ENCODE measurements at regions not wholly inside any gene's neighbourhood (a gene's known extent, or its start where the extent isn't known, plus 50 kb on each side); places are given as distances from the start of the nearest gene placed in this dataset.
"Not testable (repeated sequence)": the region's sequence is repeated elsewhere in the genome, so short reads cannot be mapped to it uniquely, and the experiment has no call there.

GRCh38 chr2:186348200-186348599 lies 137.9 kb upstream of the ZC3H15 start:
- no peak for TF ChIP-seq CTCF (IDR thresholded peaks at IDR 0.05)
- H3K4me3 Mint-ChIP-seq (ENCODE audit: unreplicated experiment): no peak overlapping the region
- DNase-seq (ENCODE audit: extremely low spot score, unreplicated experiment): no peak
- no peak overlapping the region for H3K27ac Mint-ChIP-seq (ENCODE audit: unreplicated experiment)
- peaks cover 2% of the 10 kb centered on the region for H3K36me3 Mint-ChIP-seq (ENCODE audit: unreplicated experiment)
- H3K4me1 Mint-ChIP-seq (ENCODE audit: unreplicated experiment): peaks cover 7% of the 10 kb centered on the region
- no peaks in the 10 kb centered on the region for H3K9me3 Mint-ChIP-seq (ENCODE audit: unreplicated experiment)
- no peaks in the 10 kb centered on the region for H3K27me3 Mint-ChIP-seq (ENCODE audit: unreplicated experiment)

GRCh38 chr2:186349508-186349907 lies 136.6 kb upstream of the ZC3H15 start:
- H3K27ac Mint-ChIP-seq (ENCODE audit: unreplicated experiment): no peak overlapping the region
- DNase-seq (ENCODE audit: extremely low spot score, unreplicated experiment): no peak

GRCh38 chr2:186354160-186354559 lies 131.9 kb upstream of the ZC3H15 start:
- H3K27me3 Mint-ChIP-seq (ENCODE audit: unreplicated experiment): not testable (repeated sequence)

More at GRCh38 chr2:186349508-186349907, 136.6 kb upstream of the ZC3H15 start:
- Mint-ChIP-seq H3K9me3 (ENCODE audit: unreplicated experiment) (peaks cover 7% of the 10 kb centered on the region), H3K27me3 (ENCODE audit: unreplicated experiment) (no peaks in the 10 kb centered on the region), H3K36me3 (ENCODE audit: unreplicated experiment) (peaks cover 2% of the 10 kb centered on the region), H3K4me3 (ENCODE audit: unreplicated experiment) (no peak overlapping the region), H3K4me1 (ENCODE audit: unreplicated experiment) (peaks cover 7% of the 10 kb centered on the region)
- no peak for TF ChIP-seq CTCF (IDR thresholded peaks at IDR 0.05)

GRCh38 chr2:186365406-186365805 lies 120.7 kb upstream of the ZC3H15 start:
- Mint-ChIP-seq H3K36me3 (ENCODE audit: unreplicated experiment) (no peaks in the 10 kb centered on the region), H3K27ac (ENCODE audit: unreplicated experiment) (no peak overlapping the region), H3K4me3 (ENCODE audit: unreplicated experiment) (no peak overlapping the region), H3K9me3 (ENCODE audit: unreplicated experiment) (peaks cover 10% of the 10 kb centered on the region), H3K4me1 (ENCODE audit: unreplicated experiment) (no peaks in the 10 kb centered on the region), H3K27me3 (ENCODE audit: unreplicated experiment) (no peaks in the 10 kb centered on the region)
- no peak for DNase-seq (ENCODE audit: extremely low spot score, unreplicated experiment)
- no peak for TF ChIP-seq CTCF (IDR thresholded peaks at IDR 0.05)

More at GRCh38 chr2:186354160-186354559, 131.9 kb upstream of the ZC3H15 start:
- not testable (repeated sequence) for H3K27ac Mint-ChIP-seq (ENCODE audit: unreplicated experiment); DNase-seq (ENCODE audit: extremely low spot score, unreplicated experiment); H3K9me3 Mint-ChIP-seq (ENCODE audit: unreplicated experiment); H3K4me3 Mint-ChIP-seq (ENCODE audit: unreplicated experiment); H3K4me1 Mint-ChIP-seq (ENCODE audit: unreplicated experiment); H3K36me3 Mint-ChIP-seq (ENCODE audit: unreplicated experiment)

GRCh38 chr2:186379052-186379451 lies 107.0 kb upstream of the ZC3H15 start:
- Mint-ChIP-seq H3K36me3 (ENCODE audit: unreplicated experiment) (peaks cover 4% of the 10 kb centered on the region), H3K9me3 (ENCODE audit: unreplicated experiment) (peaks cover 4% of the 10 kb centered on the region), H3K4me1 (ENCODE audit: unreplicated experiment) (no peaks in the 10 kb centered on the region), H3K27ac (ENCODE audit: unreplicated experiment) (no peak overlapping the region), H3K27me3 (ENCODE audit: unreplicated experiment) (no peaks in the 10 kb centered on the region), H3K4me3 (ENCODE audit: unreplicated experiment) (no peak overlapping the region)
- DNase-seq (ENCODE audit: extremely low spot score, unreplicated experiment): no peak
- no peak for TF ChIP-seq CTCF (IDR thresholded peaks at IDR 0.05)

- Mint-ChIP-seq H3K36me3 (ENCODE audit: unreplicated experiment) (peaks cover 2% of the 10 kb centered on the region), H3K27me3 (ENCODE audit: unreplicated experiment) (no peaks in the 10 kb centered on the region), H3K27ac (ENCODE audit: unreplicated experiment) (no peak overlapping the region), H3K4me1 (ENCODE audit: unreplicated experiment) (no peaks in the 10 kb centered on the region), H3K4me3 (ENCODE audit: unreplicated experiment) (no peak overlapping the region), H3K9me3 (ENCODE audit: unreplicated experiment) (peaks cover 3% of the 10 kb centered on the region)
- DNase-seq (ENCODE audit: extremely low spot score, unreplicated experiment): no peak
- TF ChIP-seq CTCF (IDR thresholded peaks at IDR 0.05): no peak
These were observed 105.3 kb upstream of the ZC3H15 start for GRCh38 chr2:186380805-186381204.
